ENCODE measurements at regions not wholly inside any gene's neighbourhood (a gene's known extent, or its start where the extent isn't known, plus 50 kb on each side); places are given as distances from the start of the nearest gene placed in this dataset.

DNA sequence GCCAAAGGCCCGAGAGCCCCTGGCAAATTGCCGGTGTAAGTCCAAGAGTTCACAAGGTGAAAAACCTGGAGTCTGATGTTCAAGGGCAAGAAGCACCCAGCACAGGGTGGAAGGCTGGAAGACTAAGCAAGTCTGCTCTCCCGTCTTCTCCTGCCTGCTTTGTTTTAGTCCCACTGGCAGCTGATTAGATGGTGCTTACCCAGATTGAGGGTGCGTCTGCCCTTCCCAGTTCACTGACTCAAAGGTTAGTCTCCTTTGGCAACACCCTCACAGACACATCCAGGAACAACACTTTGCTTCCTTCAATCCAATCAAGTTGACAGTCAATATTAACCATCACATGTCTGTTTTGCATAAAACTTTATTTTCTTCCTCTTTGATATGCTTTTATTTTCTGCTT is 157.4 kb downstream of the HS3ST1 start:
- Histone ChIP-seq H3K9me2 (replicated peaks; ENCODE audit: low read depth, low read length) (no peaks in the 10 kb centered on the region), H3K9ac (ENCODE audit: low read depth, low read length, poor library complexity, severe bottlenecking) (no peak overlapping the region), H3K27me3 (ENCODE audit: insufficient read depth, low read length, poor library complexity, severe bottlenecking) (no peaks in the 10 kb centered on the region), H3K9me3 (ENCODE audit: insufficient read depth, low read depth, low read length) (peaks cover 3% of the 10 kb centered on the region; the same call in 1 of the 2 replicates), H3K4me2 (ENCODE audit: low read depth, low read length, poor library complexity, severe bottlenecking) (no peak overlapping the region), H3K4me1 (ENCODE audit: insufficient read depth, low read length, poor library complexity, severe bottlenecking) (no peaks in the 10 kb centered on the region), H3K4me3 (ENCODE audit: low read length, poor library complexity, severe bottlenecking) (no peak overlapping the region), H4K20me1 (ENCODE audit: insufficient read depth, low read length, poor library complexity, severe bottlenecking) (no peaks in the 10 kb centered on the region), H2AFZ (ENCODE audit: low read length) (no peak overlapping the region), H3K79me2 (ENCODE audit: insufficient read depth, low read length) (no peaks in the 10 kb centered on the region), H3K36me3 (ENCODE audit: insufficient read depth, low read length) (peaks cover 4% of the 10 kb centered on the region; the same call in 1 of the 2 replicates), H3F3A (ENCODE audit: low read depth) (no peaks in the 10 kb centered on the region)
- TF ChIP-seq, protein P1, sequence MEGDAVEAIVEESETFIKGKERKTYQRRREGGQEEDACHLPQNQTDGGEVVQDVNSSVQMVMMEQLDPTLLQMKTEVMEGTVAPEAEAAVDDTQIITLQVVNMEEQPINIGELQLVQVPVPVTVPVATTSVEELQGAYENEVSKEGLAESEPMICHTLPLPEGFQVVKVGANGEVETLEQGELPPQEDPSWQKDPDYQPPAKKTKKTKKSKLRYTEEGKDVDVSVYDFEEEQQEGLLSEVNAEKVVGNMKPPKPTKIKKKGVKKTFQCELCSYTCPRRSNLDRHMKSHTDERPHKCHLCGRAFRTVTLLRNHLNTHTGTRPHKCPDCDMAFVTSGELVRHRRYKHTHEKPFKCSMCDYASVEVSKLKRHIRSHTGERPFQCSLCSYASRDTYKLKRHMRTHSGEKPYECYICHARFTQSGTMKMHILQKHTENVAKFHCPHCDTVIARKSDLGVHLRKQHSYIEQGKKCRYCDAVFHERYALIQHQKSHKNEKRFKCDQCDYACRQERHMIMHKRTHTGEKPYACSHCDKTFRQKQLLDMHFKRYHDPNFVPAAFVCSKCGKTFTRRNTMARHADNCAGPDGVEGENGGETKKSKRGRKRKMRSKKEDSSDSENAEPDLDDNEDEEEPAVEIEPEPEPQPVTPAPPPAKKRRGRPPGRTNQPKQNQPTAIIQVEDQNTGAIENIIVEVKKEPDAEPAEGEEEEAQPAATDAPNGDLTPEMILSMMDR (conservative IDR thresholded peaks at IDR 0.05; ENCODE audit: low read length) = no peak
- TF ChIP-seq EZH2phosphoT487 (IDR thresholded peaks at IDR 0.05; ENCODE audit: borderline replicate concordance) = no peak

DNA sequence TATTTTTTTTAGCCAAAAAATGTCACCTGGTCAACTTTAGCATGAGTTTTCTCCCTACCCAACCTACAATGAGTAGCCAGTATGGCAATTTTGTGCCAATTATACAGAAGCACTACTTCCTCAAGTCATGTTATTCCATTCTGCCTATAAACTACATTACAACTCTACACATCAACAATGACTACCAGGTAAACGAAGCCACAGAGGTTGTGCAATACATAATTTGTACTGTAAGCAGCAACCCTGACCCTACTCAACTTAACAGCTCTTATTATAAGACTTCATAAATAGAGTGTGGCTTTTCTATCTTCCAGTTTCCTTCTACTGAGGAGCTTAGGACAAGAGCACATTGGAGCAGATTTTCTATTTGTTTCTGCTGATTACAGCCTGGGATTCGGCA is 160.5 kb downstream of the HS3ST1 start:
- Histone ChIP-seq H3K9me2 (replicated peaks; ENCODE audit: low read depth, low read length) (no peaks in the 10 kb centered on the region), H2AFZ (ENCODE audit: low read length) (no peak overlapping the region), H3K27me3 (ENCODE audit: insufficient read depth, low read length, poor library complexity, severe bottlenecking) (no peaks in the 10 kb centered on the region), H3K4me1 (ENCODE audit: insufficient read depth, low read length, poor library complexity, severe bottlenecking) (no peaks in the 10 kb centered on the region), H3K4me2 (ENCODE audit: low read depth, low read length, poor library complexity, severe bottlenecking) (no peak overlapping the region), H4K20me1 (ENCODE audit: insufficient read depth, low read length, poor library complexity, severe bottlenecking) (no peaks in the 10 kb centered on the region), H3K9ac (ENCODE audit: low read depth, low read length, poor library complexity, severe bottlenecking) (no peak overlapping the region), H3F3A (ENCODE audit: low read depth) (no peaks in the 10 kb centered on the region), H3K36me3 (ENCODE audit: insufficient read depth, low read length) (peaks cover 4% of the 10 kb centered on the region; the same call in 1 of the 2 replicates), H3K79me2 (ENCODE audit: insufficient read depth, low read length) (no peaks in the 10 kb centered on the region), H3K9me3 (ENCODE audit: insufficient read depth, low read depth, low read length) (peaks cover 3% of the 10 kb centered on the region; the same call in 1 of the 2 replicates), H3K4me3 (ENCODE audit: low read length, poor library complexity, severe bottlenecking) (no peak overlapping the region)
- TF ChIP-seq, protein P1 (conservative IDR thresholded peaks at IDR 0.05; ENCODE audit: low read length) = no peak
- TF ChIP-seq EZH2phosphoT487 (IDR thresholded peaks at IDR 0.05; ENCODE audit: borderline replicate concordance) = no peak

DNA sequence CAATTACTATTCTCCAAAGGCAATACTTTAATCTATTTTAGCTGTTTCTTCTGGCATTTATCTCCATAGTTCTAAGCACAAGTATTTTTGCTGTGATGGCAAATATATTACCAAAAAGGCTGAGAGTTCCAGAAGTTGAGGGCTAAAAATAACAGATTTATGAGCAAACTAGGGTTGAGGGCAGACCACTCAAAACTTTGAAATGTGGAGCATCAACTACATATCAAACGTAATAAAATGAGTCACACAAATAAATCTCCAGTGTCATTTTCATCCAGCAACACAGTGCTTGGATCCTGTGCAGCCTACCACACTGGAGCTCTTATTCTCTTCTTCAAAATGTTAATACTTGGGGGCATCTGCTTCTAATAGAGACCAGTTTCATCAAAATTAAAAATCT is 163.9 kb downstream of the HS3ST1 start:
- Histone ChIP-seq H3K9ac (ENCODE audit: low read depth, low read length, poor library complexity, severe bottlenecking) (no peak overlapping the region), H3K27me3 (ENCODE audit: insufficient read depth, low read length, poor library complexity, severe bottlenecking) (no peaks in the 10 kb centered on the region), H3K79me2 (ENCODE audit: insufficient read depth, low read length) (no peaks in the 10 kb centered on the region), H3K4me3 (ENCODE audit: low read length, poor library complexity, severe bottlenecking) (no peak overlapping the region), H3F3A (ENCODE audit: low read depth) (no peaks in the 10 kb centered on the region), H3K9me2 (replicated peaks; ENCODE audit: low read depth, low read length) (no peaks in the 10 kb centered on the region), H3K4me1 (ENCODE audit: insufficient read depth, low read length, poor library complexity, severe bottlenecking) (no peaks in the 10 kb centered on the region), H3K36me3 (ENCODE audit: insufficient read depth, low read length) (peaks cover 4% of the 10 kb centered on the region; the same call in 1 of the 2 replicates), H3K4me2 (ENCODE audit: low read depth, low read length, poor library complexity, severe bottlenecking) (no peak overlapping the region), H4K20me1 (ENCODE audit: insufficient read depth, low read length, poor library complexity, severe bottlenecking) (no peaks in the 10 kb centered on the region), H2AFZ (ENCODE audit: low read length) (no peak overlapping the region), H3K9me3 (ENCODE audit: insufficient read depth, low read depth, low read length) (peaks cover 3% of the 10 kb centered on the region; the same call in 1 of the 2 replicates)
- TF ChIP-seq, protein P1 (conservative IDR thresholded peaks at IDR 0.05; ENCODE audit: low read length) = no peak
- TF ChIP-seq EZH2phosphoT487 (IDR thresholded peaks at IDR 0.05; ENCODE audit: borderline replicate concordance) = no peak

Data from Loucy (cell line).